ENCODE measurements at regions not wholly inside any gene's neighbourhood (a gene's known extent, or its start where the extent isn't known, plus 50 kb on each side); places are given as distances from the start of the nearest gene placed in this dataset.

DNA sequence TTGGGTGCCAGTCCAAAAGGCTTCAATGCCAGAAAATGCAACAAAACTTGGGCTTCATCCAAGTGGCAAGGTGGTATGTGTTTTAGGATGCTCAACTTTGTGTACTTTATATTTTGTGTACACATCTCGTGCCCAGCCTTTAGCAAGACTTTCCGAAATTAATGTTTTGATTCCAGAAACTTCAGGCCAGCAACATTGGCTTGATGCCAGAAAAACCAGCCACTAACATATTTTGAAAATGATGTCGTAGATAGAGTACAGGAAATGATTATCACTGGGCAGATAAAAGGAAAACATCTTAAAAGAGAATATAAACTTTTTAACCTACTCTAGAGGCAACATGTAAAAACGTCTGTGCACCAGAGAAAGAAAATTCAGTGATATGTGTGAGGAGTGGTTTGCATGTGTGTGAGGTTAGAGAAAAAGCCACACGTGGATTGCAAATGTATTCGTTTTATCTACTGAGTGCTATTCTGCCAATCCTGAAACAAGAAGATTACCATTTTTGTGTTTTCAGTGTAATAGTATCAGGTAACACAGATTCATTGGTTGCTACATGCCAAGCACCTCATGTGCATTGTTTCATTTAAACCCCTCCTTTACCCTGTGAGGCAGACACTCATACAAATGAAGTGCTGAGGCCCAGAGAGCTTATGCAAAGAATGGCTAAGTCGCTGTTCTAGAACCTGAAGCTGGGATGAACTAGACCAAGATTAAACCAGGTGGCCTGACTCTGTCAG, 264.8 kb downstream of the C1D start:
- TF ChIP-seq, protein P1, sequence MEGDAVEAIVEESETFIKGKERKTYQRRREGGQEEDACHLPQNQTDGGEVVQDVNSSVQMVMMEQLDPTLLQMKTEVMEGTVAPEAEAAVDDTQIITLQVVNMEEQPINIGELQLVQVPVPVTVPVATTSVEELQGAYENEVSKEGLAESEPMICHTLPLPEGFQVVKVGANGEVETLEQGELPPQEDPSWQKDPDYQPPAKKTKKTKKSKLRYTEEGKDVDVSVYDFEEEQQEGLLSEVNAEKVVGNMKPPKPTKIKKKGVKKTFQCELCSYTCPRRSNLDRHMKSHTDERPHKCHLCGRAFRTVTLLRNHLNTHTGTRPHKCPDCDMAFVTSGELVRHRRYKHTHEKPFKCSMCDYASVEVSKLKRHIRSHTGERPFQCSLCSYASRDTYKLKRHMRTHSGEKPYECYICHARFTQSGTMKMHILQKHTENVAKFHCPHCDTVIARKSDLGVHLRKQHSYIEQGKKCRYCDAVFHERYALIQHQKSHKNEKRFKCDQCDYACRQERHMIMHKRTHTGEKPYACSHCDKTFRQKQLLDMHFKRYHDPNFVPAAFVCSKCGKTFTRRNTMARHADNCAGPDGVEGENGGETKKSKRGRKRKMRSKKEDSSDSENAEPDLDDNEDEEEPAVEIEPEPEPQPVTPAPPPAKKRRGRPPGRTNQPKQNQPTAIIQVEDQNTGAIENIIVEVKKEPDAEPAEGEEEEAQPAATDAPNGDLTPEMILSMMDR (optimal IDR thresholded peaks at IDR 0.05 in 1 of 3, IDR thresholded peaks at IDR 0.05 in 1 of 3, conservative IDR thresholded peaks at IDR 0.05 in 1 of 3; ENCODE audit: extremely low read depth in 1 of 3, insufficient read depth in 2 of 3, low read length in 3 of 3): no peak
- TF ChIP-seq EZH2 (IDR thresholded peaks at IDR 0.05; ENCODE audit: low read length): no peak
